ENCODE measurements at regions not wholly inside any gene's neighbourhood (a gene's known extent, or its start where the extent isn't known, plus 50 kb on each side); places are given as distances from the start of the nearest gene placed in this dataset.
A peak's percentile ranks its signal among the peaks of the same experiment; 100 is the strongest.

DNA sequence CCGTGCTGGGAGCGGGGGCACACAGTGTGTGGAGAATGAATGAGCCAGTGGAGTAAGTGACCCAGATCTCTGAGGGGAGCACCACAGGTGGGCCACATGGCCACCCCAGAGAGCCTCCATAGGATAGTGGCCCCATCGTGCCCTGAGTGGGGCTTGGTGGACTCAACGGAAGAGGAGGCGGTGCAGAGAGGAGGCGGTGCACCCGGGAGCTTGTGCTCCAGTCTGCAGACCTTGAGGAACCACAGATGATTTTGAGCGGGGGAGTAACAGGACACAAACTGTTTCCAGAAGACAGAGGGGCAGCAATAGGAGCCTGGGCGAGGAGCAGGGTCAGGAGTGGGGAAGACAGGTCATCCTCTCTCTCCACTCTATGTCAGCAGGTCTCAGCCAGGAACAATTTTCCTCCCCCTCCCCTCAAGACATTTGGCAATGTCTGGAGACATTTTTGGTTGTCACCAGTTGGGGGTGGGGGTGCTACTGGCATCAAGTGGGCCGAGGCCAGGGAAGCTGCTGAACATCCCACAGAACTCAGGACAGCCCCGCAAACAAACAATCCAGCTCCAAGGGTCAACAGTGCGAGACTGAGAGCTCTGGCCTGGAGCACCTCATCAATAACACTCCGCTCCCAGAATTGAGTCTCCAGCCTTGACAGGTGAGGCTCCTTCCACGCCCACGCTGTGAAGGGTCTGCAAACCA, 182.2 kb downstream of the USP12 start:
- no peak for DNase-seq

DNA sequence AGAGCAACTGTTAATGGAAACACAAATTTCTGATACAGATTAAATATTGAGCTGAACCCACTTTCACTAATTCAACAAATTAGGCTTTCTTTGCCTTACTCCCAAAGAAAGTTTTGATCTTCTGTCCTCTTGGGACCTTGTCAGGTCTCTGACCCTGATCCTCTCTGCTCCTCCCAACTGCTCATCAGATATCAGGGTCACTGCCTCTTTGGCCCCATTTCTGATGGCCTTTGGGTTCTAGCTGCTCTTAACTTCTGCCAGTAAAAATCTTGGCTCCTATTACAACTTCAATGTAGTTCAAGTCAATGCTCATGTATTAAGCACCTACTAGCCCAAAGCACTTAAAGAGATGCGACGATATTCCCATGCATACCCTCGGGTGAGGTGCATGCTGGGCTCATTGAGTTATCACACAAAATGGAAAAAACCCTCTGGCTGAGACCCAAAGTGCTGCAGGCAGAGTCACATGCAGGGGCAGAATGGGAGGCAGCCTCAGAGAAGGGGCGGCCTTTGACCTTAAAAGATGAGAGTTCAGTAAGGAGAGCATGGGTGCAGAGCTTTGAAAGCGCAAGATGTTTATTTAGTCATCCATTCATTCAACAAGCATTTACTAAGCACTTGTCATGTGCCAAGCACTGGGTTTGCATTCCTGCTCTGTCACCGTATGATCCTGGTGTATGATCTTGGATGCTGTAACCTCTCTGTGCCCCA, 183.4 kb downstream of the USP12 start:
- DNase-seq: no peak

DNA sequence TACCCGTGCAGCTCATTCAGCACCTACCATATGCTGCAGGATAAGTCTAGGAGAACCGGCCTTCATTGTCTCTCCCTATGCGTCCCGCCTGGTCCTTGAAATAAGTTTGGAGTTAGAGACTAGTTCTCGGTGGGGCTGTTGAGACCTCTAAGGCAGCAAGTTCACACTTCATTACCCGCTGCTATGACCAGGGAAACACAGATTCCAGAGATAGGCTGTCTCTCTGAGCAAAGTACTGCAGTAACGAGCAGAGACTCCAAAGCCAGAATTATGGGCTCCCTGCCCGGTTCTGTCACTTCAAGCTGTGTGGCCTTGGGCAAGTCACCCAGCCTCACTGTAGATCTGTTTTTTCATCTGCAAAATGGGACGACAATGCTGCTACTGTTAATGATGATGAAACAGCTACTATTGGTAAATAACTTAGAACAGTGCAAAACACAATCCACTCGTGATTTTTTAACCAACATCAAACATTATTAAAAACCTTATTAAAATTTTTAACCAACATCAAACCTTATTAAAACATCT, 184.1 kb downstream of the USP12 start:
- no peak for DNase-seq

DNA sequence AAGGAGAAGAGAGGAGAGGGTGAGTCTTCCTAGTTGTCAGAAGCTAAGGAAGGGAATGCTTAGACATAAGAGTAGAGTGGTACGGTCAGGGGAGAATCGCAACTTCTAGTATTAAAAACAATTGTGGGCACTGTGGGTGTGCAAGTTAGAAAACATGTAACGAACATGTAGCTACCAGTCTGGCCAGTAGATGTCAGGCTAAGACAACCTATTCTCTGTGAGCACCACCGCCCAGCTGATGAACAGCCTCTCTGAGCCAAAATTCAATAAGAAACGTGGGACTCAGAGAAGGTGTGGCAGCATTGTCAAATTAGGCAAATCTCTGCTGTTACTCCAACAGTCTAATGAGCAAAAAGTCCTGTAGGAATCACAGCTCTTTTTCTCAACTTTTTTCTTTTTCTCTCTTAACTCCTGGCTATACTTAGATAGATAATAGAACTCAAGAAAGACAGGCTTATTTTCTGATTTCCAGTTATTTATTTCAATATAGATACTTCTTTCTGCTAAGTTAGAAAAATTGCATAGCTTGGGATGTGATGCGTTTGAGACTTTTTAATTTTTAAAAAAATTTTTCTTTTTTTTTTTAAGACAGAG, 186.2 kb downstream of the USP12 start:
- peak; percentile 88 for DNase-seq

DNA sequence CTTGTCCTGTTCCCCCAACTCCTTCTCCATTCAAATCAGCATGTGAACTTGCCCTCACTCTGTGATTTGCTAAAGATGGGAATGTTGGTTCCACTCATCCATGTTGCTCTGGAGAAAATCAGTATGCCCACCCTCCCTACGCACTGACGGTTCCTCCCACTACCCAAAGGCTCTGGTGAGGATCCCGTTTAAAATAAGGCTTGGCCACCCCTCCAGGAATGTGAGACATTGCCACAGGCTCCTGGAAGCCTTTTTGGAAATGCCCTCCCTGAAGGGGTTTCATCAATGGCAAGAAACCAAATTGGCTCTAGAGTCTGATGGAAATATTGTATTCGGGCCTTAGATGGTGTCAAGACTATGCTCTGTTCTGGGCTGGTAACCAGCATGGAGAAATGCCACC, 187.3 kb downstream of the USP12 start:
- DNase-seq: no peak

DNA sequence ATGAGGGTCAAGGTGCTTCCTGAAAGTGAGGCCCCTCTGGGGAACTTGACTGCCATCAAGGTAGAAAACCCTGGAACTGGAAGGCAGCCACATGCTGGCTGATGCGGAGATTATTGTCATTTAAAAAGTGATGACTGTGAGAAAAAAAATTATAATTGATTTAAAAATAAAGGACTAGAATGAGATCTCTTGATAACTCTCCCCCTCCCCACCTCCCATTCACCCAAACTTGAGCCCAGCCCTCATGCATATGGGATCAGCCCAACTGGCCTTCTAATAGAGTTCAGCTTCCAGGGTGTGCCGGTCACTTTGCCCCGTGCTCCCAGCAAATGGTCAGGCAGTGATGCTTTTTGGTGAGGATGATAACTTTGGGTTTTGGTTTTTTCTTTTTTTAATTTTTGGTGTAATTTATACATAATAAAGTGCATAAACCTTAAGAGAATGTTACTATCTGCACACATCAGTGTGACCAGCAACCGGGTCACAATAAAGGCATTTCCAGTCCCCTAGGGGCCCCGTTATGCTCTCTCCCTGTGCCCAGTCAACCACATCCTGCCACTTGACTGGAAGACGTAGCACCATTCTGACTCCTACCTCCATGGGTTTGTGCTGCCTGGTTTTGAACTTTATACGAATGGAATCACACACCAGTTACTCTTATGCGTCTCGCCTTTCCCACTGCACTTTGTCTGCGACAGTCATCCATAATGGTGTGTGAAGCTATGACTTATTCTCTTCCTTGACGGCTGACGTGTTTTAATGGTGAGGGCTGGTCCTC, 187.9 kb downstream of the USP12 start:
- DNase-seq: peak; percentile 51

DNA sequence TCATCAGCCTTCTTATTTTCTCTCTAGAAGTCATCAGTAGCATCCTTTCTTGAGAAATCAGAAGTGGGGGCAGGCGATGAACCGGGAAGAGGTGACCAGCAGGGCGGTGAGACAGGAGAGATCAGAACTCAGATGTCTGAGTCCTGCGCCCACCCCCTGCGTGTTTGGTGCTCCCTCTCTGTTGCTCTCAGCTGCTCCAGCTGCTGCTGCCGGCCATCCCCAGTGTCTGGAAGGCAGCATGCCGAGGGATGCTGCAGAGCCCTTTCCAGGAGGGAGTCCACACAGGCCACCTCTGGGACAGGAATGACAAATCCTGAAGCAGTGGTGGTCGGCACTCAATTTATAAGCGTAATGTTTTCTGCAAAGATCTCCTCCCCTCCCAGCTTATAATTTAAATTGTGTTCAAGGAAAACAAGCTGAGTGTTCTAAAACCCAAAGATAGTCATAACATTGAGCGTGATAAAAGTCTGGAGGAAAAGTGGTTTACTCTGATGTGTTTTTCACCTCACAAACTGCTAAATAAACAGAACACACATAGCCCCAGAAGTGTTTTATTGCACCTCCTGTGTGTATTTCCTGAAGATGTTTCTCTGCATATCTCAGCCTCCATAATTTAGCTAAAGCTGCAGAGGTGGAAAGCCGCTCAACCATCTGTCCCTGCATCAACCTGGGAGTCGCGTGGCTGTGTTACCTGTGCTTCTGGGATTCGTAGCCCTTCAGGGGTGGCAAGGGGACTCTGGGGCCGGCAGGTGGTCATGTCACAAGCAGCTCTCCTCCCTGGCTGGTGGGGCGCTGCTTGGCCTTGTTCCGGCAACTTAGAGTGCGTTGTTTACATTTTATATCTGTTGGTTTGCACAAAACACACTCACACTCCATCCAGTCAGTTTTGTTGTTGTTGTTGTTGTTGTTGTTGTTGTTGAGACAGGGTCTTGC, 191.2 kb downstream of the USP12 start:
- DNase-seq: no peak

DNA sequence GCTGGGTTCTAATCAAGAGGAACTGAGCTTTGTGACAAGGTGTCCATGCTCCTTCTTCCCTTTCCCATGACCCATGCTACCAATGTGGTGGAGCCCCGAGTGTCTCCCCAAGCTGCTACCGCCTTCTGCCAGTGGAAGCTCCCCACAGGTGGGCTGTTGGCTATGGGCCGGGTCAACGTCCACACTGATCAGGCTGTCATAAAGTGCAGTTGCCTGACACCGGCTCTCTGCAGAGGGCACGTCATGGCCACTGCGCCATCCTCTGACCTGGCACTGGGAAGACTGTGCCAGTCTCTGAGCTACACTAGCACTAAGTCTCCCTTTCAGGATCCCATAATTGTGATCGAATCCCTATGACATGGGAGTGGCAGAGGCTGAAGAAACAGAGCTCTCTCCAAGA, 192.3 kb downstream of the USP12 start:
- DNase-seq: no peak

DNA sequence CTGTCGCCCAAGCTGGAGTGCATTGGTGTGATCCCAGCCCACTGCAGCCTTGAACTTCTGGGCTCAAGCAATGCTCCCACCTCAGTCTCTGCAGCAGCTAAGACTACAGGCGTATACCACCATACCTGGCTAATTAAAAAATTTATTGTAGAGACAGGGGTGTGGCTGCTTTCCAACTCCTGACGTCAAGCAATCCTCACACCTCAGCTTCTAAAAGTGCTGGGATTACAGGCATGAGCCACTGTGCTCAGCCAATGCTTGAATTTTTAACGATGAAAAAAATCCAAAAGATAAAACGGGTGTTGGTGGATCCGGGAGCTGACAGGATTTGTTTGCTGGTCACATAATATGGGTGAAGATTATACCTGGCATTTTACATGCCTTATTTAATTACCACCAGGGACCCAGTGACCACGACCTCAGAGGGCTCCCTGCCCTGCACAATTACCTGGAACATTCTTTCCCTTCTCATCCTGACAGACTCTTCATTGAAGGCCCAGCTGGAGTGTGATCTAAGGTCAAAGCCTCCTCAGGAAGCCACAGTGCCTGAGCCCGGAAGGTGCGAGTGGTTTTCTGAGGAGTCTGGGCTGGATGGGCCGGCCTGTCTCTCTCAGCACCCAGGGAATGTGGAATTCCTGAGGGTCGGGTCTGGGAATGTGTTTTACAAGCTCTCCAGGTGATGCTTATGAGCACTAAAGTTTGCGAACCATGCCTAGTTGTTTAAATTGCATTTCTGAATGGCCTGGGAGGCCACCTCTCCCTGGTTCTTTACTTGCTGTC, 193.3 kb downstream of the USP12 start:
- DNase-seq: no peak

DNA sequence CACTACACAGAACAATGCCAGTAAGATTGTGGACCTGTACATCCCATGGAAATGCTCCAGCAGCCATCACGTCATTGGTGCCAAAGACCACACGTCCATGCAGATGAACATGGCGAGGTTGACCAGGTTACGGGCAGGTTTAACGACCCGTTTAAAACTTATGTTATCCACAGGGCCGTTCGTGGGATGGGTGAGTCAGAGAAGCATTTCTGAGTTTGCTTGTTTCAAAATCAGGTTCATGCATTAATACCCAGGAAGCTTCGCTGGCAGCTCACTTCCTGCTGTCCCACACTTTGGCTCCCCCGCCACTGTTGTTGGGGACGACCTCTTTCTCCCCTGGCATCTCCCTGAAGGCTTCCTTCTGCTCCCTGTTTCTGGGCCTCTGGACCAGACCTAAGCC, 194.1 kb downstream of the USP12 start:
- DNase-seq: peak; percentile 25

DNA sequence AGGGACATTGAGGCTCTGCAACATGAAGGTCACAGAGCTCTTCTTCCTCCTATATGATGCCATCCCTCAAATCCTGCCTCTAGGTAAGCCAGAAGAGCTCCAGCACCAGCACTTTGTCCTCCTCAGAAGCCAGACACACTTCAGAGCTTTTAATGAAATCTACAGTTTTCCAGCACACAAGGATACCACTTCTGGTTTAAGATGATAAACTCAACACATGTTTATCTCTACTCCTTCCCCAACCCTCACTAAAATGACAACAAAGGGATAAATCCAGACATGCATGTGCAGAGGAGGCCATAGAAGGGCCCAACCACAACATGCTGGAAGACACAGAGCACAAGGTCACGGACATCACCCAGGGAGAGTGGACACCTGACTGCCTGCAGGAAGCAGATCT, 195.3 kb downstream of the USP12 start:
- DNase-seq: no peak

DNA sequence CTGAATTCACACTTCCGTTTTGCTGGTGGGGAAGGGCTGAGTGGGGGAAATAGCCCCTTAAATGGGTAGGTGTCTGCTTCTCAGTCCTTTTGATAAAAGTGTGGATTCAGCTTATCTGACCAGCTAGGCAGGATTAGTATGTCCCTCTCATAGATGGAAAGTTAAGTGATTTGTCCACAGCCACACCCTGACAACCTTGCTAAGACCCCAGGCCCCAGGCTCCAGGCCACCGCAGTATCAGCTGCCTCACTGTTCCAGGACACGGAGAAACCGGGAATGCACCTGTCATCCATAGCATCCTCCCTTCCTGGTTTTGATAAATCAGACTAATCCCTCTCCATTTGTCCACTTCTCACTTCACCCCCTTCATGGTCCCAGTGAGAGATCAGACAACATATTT, 197.7 kb downstream of the USP12 start:
- no peak for DNase-seq

DNA sequence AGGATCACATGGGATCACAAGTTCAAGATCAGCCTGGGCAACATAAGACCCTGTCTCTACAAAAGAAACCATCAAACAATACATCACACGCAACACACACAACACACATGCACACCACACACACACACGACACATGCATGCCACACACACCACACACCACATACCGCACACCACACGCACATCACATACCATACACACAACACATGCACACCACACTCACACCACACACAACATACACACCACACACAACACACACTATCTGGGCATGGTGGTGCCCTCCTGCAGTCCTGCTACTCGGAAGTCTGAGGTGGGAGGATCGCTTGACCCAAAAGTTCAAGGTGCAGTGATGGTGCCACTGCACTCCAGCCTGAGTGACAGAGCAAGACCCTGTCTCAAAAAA, 198.3 kb downstream of the USP12 start:
- no peak for DNase-seq

DNA sequence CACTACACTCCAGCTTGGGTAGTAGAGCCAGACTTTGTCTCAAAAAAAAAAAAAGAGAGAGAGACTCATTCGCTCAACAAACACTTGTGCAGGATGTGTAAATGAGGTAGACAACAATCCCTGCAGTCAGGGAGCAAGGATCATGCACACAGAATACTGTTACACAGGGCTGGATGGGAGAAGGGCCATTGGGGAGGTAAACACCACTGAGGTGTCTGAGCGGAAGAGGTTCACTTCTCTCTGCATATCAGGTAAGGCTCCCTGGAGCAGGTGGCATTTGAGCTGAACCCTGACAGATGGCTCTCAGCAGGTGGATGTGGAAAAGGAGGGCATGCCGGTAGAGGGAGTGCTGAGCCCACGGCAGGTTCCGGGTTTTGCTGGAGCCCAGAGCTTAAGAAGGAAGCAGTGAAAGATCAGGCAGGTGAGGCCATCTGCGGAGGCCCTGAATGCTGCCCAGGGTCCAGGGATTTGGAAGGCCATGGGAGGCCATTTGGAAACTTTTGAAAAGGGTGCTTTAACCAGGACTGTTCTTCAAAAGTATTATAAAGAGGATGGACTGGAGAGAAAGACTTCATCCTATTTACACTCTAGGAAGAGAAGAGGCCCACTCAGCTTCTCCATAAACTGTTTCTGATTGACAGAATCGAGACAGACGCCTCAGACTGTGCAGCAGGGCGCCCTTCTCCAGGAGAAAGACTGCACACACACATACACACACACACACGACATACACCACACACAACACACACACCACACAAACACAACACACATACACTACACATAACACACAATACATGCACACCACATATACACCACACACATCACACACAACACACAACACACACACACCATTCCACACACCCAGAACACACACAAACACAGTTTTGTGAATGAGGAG, 199.4 kb downstream of the USP12 start:
- peak; percentile 49 for DNase-seq

DNA sequence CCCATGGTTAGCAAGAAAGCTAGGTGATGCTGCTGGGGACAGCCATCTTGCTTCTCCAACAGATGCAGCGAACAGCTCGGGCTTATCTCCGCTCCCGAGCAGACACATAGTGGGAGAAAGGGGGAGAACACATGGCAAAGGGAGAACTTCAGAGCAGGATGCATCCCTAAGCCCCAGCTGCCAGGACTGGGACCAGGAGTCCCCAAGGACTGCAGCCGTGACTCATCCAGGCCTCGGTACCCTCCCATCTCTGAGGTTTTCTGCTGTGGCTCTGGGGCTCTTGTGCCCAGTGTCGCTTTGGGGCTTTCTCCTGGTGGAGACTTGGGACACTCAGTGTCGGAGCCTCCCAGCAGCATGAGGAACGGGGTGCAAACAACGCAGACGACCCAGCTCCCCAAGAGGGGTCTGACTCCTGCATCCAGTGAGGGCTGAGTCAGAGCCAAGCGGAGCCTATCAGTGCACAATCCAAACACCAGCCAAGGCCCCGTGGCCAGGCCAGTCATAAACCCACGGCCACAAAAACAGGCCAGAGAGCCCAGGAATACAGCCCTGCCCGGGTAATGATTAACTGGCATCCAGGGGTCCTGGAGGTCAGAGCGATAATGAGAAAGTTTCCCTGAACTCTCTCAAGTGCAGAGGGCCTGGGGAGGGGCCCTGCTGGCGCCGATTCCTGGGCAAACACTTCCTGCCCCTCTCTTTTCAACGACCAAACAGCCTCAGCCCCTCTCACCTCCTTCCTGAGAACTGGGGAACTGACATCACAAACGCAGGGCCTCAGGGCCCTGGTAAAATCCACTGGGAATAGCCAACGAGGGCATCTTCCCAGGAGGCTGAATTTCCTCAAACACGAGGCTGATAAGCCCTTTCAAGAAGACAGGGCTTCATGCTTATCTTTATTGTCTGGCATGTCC, 202.9 kb downstream of the USP12 start:
- DNase-seq: no peak

DNA sequence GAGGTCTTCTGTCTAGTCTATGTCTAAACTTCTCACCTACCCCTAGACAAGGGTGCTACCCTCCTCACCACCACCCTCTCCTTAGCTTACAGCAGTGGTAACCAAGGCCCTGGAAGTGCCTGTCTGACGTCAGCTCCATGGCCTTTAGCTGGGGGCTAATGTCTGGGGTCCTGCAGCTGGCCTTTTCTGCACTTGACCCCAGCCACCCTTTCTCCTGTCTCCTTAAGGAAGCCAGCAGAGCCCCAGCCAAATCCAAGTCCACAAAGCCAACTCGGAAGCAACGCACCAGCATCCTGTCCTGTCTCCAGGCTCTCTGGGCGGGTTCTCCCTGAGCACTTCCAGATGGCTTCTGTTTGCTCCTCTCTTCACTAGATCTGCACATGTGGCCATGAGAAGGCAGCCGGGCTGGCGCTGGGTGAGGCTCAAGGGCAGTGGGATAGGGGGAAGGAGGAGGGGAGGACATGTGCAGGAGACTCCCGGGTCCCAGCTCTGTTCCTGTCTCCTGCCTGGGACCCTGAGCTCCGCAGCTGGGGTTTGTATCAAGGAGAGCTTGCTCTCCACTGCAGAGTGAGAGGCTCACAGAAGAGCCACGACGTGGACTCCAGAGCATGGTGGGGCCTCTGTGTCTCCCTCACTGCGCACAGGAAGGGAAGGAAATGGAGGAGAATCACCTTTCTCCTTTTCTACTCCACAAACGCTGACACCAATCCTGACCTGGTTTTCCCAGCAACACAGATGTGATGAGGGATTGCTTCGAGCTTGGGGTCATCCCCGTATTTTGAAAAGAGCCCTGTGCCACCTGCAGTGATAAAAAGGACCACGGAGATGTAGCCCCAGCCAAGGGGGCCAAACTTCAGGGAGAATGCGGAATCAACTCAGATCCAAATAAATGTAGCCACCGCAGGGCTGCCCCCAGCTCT, 204.2 kb downstream of the USP12 start:
- DNase-seq: no peak

DNA sequence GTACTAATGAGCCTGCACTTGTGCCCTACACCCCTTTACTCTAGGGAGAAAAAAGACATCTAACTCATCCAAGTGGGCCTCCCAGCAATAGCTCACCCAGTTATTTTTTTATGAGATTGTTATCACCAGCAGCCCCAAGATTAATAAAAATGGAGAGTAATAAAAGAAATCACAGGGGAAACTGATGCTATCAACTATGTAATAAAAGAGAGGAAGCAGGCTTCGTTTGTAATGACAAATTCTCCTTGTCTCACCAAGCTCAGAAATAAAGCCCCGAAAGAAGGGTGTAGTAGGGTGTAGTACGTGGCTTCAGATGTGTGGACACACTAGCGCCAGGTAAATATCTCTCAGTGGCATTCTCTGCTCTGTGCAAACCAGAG, 204.9 kb downstream of the USP12 start:
- DNase-seq: no peak

All from activated CD4-positive, alpha-beta T cell treated with anti-CD3 and anti-CD28 coated beads, Interleukin-2, Interleukin-6, amounts not matched to agents 100 ng/mL and 50 ng/mL, durations not matched to agents 16 hours and 8 hours (primary cell).